ENCODE measurements at regions not wholly inside any gene's neighbourhood (a gene's known extent, or its start where the extent isn't known, plus 50 kb on each side); places are given as distances from the start of the nearest gene placed in this dataset.
A peak's percentile ranks its signal among the peaks of the same experiment; 100 is the strongest.

- DNase-seq: no peak
Observed at GRCh38 chr17:68184816-68185436, 62.9 kb upstream of the AMZ2 start.

GRCh38 chr17:68185820-68186219, 62.0 kb upstream of the AMZ2 start:
- DNase-seq: no peak

GRCh38 chr17:68190495-68190894, 57.3 kb upstream of the AMZ2 start:
- DNase-seq: no peak

- peak; percentile 48 for DNase-seq
Observed at GRCh38 chr17:68195667-68196393, 52.0 kb upstream of the AMZ2 start.

- no peak for DNase-seq
Observed at GRCh38 chr17:68196394-68197090, 51.3 kb upstream of the AMZ2 start.

GRCh38 chr17:68197091-68197996, 50.5 kb upstream of the AMZ2 start:
- DNase-seq: peak; percentile 72

GRCh38 chr17:68197997-68198930, 49.6 kb upstream of the AMZ2 start:
- DNase-seq: peak; percentile 48
